Midbrain (tissue), 1 donor: ENCODE measurements at regions not wholly inside any gene's neighbourhood (a gene's known extent, or its start where the extent isn't known, plus 50 kb on each side); places are given as distances from the start of the nearest gene placed in this dataset.
"Not testable (repeated sequence)": the region's sequence is repeated elsewhere in the genome, so short reads cannot be mapped to it uniquely, and the experiment has no call there.

Experiments used
- DNase-seq: peaks from one replicate; lab custom pipeline; 2025; lab: John Stamatoyannopoulos, UW

DNA sequence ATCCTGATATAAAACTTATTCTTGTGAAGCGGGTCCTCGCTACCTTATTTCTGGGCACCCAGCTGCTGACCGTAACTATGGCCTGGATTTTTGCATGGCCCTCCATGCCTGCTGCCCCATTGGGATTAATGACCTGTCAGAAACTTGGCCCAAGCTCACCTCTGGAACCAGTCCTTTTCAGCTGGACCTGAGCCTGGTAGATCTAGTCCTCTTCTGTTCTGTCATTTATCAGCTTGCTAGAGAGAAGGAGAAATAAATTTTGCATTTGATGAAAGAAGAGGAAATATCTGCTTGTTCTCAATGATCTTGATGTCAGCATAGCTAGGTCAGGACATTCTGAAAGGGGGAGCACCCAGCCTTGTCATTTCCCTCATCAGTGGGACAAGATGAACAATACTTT is 387.8 kb upstream of the LARGE1 start:
- no peak for DNase-seq

DNA sequence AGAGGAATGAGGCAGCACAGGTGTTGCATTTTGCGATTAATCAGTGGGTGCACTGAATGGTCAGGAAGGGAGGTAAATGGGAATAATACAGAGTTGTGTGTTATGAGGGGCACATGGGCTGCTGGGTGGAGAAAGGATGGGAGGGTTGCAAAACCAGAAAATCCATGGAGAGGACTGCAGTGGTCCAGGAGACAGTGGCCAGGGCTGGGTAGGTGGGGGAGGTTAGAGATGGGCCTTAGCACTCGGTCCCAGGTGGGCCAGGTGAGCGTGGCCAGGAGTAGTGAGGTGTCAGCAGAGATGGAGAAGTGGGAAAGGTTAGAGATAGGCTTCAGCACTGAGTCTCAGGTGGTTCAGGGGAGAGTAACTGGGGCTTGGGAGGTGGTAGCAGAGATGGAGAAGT is 399.1 kb upstream of the LARGE1 start:
- DNase-seq = no peak

DNA sequence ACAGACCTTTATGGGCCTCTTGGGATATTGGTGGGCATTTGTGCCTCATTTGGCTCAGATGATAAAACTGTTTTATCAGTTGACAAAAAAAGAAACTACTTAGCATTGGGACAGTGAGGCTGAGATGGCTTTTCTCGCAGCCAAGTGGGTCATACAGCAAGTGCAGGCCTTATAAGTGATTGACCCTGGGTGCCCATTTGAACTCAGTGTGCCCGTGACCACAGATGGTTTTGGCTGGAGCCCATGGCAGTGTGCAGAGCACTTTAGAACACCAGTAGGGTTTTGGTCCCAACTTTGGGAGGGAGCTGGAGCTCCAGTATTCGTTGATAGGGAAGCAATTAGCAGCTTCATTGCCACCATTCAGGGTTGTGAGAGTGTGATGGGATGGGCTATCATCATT is 404.5 kb upstream of the LARGE1 start:
- DNase-seq = no peak

DNA sequence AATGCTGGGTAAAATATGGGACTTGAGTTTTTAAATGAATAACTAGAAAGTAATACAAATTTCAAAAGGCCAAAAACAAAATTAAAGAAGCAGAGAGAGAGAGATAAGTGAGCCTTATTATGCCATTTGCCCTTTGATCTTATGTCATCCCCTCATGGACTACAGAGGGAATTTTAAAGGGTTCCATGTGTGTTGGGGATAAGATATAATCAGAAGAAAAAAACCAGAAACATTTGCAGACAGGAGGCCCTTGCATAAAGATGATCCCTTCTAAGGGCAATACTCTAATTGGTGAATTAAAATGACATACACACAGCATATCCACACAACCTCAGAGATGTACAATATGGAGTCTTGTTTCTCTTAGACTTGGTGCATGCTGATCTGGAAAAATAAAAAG is 406.6 kb upstream of the LARGE1 start:
- DNase-seq = no peak

DNA sequence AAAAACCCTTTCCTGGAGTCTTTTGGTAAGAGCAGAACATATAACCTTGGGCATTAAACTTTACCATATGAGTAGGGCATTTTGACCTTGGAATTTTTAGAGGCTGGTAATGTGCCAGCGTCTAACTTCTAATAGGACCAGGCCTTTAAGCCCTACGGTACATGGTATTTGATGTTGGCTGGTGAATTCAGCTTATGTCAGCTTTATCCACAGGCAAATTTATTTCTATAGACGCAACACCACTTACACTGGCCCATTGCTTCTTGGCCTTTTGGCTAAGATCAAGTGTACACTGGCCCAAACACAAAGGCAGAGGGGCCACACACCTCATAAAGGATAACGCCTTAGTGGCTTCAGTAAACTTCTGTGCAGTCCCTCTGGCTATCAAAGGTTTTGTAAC is 410.2 kb upstream of the LARGE1 start:
- no peak for DNase-seq

DNA sequence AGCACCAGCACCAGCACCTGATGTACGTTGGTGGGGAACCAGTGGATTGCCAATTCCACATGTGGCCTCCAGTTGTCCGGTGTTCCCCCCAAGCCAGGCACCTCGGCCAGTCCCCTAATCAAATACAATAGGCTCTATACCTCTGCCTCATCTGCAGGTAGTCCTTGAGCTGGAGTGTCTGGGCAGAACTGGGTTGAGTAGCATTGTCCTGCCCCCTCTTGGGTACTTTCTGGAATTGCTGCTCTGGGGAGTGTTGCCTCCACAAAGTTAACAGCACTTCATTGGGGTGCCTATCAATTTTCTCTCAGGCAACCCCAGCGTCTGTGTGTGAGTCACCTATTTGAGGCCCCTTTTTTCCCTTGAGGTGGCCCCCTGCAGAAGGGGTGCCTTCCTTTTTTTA is 413.0 kb upstream of the LARGE1 start:
- no peak for DNase-seq

DNA sequence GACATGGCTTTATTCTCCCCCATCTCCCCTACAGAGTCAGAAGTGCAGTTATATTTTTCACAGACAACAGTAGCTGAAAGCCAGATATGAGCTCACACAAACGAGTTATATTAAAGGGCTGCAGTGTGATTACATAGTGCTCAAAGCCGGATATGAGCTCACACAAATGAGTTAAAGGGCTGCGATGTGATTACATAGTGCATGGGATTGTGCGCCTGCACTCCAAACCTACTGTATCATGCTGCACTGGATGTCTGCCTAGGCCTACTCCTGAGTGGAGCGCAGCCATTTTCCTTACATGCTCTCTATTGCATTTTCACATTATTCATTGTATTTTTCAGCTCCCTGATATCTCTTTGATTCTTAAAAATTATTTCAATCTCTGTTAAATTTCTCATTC is 414.6 kb upstream of the LARGE1 start:
- DNase-seq = no peak

DNA sequence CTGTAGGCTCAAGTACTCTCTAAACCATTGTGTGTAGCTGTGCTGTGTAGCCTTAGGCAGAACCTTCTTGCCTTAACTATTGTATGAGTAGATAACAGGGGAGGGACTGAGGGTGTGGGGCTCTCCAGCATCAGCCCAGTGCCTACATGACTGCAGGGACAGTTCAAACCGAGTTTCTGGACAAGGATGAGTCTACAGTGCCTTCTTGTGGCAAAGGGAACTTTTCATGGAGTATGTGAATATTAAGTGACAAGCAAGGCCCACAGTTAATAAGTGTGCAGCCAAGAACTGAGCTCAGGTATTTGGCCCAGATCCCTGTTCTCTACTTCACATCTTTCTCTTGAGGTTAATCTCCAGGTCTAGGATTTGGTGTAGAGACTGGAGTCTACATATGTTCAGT is 424.4 kb upstream of the LARGE1 start:
- DNase-seq = no peak

DNA sequence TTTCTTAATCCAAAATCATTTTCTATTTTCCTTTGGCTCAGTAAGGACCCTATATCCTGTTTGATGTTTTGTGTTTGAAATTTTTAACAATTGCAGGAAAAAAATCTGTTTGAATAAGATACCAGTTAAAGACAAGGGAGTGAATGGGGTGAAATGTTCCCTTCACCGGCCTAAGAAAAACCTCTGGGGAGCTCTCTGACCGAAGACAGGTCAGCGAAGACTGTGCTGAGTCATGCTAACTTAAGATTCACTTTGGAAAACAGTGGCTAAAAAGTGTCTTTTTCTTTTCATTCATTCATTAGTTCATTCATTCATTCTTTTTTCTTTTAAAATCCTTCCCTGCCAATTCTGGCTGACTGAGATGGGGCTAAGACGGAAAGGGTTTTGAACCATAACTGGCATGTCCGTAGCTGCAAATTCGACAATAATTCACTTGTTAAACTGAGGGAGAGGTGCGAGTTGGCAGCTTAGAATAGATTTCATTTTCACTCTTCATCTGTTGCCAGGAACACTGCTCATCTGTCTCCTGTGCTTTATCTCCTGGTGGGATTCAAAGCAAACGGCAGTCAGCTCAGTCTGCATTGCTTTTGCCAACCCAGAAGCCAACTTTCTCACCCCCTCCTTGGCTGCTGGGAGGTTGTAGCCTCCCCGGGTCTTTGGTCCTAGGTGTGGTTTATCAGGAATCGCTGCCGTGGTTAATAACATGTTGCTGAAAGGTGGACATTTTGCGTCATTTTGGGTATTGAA is 434.0 kb upstream of the LARGE1 start:
- DNase-seq = no peak

DNA sequence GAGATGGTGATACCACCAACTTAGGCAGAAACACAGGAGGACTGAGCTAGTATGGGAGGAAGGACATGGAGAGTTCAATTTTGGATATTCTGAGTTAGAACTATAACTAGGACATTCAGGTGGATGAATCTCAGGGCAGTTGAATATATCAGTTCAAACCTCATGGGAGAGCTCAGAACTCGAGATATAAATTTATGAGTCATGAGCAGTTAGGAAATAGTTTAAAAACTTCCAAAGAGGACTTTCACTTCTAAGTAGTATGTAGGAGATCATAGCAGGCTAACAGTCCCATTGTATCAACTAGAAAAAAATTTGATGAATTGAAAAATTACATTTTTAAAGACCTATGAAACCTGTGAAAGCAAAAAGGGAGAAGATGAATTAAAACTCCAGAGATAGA is 436.2 kb upstream of the LARGE1 start:
- DNase-seq = no peak

DNA sequence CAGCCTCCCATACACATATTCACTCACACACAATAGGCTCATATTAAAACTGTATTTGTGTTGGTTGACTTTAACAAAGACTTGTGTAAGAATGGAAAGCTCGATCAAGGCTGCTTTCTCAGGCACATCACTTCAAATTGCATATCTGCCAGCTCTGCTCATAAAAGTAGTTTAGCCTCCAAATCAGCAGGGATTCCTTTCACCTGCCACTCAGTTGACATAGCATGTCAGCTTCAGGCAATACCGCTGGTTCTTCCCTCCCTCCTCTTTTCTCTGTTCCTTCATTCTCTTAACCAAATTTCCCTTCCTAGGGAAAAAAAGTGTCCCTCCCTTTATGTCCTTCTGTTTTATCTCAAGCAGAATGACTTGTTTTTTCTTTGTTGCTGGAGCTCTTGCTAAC is 450.4 kb upstream of the LARGE1 start:
- no peak for DNase-seq

DNA sequence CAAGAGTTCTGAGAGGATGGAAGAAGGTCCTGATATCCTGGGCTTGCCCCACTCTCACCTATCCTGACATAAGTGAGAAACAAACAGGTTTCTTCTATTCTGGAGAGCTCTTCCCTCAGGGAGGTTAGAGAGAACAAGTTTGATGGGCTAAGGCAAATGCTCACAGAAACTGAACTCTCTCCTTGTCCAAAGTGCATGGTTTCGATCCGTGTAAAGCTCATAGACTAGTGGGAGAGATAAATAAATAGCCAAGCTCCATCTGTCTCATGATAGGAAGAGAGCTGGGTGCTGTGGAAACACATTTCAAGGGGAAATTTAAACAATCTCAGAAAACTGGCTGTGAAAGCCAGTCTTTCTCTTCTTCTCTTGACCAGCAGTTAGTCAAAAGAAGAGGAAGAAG is 459.5 kb upstream of the LARGE1 start:
- no peak for DNase-seq

DNA sequence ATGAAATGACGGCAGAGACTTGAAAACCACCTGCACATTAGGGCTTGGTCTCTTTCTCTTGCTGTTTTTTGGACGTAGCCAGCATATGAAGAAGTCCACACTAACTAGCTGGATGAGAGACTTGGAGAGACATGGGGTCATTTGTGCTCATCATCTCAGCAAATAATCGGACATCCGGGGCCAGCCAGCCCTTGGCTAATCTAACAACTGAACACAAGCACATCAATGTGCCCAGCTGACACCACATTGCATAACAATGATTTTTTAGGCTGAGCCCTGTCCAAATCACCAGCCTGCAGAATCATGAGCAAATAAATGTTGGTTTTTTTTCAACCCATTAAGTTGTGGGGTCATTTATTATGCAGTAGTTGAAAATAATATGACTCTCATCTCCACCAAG is 460.3 kb upstream of the LARGE1 start:
- DNase-seq = no peak

DNA sequence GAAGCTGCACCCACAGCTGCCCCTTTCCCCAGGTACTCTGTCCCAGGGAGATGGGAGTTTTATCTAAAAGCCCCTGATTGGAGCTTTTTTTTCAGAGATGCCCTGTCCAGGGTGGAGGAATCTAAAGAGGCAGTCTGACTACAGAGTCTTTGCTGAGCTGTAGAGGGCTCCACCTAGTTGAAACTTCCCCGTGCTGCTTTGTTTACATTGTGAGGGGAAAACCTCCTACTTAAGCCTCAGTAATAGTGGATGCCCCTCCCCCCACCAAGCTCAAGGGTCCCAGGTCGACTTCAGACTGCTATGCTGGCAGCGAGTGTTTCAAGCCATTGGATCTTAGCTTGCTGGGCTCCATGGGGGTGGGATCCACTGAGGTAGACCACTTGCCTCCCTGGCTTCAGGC is 470.1 kb upstream of the LARGE1 start:
- no peak for DNase-seq

DNA sequence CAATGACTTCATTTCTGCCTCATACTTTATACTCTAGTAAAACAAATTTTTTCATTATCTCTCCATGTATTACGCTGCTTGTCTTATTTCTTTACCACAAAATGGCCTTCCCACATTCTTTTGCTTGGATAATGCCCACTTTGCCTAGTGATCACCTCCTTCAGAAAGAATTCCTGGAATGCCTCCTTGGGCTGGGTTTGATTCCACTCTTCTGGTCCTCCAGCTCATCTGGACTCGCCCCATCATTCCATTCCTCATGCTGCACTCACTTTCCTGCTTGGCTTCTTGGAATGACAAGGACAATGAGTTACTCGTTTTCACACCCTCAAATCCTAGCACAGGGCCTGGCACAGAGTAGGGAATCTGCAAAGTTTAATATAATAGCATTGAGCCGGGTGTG is 475.1 kb upstream of the LARGE1 start:
- no peak for DNase-seq

DNA sequence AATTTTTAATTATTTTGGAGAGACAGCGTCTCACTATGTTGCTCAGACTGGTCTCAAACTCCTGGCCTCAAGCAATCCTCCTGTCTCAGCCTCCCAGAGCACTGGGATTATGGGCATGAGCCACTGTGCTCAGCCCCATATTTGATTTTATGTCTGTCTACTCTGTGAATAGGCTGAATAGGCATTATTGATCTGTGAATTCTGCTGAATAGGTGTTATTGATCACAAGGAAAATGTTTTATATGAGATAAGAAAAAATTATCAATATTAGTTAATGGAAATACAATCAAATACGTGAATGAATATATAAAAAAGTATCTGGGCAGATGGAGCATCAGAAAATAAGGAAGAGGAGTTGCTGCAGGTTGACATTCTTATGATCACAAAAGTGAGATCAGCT is 483.4 kb upstream of the LARGE1 start:
- DNase-seq = no peak

DNA sequence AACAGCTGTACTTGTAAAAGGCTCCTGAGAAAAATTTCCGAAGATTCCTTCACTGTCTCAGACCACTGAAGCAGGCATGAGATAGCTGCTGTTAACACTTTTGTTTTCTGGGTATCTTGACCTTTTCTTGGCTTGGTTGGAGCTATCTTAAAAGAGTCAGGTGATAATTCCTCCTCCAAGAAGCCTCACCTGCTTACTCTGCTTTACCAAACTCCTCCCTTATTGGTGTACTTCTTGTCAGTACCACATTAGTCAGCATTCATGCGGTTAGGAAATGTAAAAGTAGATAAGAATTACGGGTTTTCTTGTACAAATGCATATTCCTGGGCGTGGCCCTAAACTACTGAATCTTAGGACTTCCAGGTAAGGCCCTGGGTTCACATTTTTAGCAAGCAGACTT is 489.8 kb upstream of the LARGE1 start:
- no peak for DNase-seq

DNA sequence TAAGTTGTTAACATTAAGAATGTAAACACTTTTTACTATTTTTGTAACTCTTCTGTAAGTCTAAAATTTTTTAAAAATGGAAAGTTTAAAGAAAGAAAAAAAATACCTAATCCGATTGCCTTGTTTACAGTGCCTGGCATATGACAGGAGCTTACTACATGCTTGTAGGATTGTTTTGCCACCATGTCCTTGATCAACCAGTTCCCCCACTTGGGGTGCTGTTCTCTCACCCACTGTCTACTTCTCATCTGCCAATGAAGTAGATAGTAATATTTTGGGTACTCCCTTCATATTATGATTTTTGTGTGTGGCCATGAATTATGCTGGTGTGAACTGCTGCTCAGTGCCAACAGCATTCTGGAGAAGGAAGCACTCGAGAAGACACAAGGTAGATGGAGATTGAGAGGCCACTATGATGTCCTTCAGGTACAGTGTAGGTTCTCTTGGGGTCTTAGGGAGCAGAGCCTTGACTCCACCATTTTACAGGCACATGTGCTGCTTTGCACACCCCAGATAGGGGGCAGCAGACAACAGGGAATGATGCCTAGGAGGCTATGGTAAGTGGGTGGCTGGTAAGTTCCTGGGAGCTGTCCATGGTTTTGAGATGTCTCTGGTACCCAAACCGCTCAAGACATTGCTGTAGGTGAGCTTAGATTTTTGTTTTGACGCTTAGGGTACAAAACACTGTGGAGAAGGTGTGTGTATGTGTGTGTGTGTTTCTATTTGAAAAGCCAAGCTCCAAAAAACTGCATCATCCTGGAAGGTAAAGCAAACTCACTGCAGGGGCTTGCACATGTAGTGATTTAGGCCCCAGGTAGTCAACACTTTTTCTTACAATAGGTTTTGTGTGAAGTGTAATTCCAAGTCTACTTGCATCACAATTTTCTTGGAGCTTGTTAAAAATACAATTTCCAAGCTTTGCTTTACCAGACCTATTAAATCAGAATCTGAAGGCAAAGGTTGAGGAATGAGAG is 494.5 kb upstream of the LARGE1 start:
- DNase-seq = peak; percentile 4

DNA sequence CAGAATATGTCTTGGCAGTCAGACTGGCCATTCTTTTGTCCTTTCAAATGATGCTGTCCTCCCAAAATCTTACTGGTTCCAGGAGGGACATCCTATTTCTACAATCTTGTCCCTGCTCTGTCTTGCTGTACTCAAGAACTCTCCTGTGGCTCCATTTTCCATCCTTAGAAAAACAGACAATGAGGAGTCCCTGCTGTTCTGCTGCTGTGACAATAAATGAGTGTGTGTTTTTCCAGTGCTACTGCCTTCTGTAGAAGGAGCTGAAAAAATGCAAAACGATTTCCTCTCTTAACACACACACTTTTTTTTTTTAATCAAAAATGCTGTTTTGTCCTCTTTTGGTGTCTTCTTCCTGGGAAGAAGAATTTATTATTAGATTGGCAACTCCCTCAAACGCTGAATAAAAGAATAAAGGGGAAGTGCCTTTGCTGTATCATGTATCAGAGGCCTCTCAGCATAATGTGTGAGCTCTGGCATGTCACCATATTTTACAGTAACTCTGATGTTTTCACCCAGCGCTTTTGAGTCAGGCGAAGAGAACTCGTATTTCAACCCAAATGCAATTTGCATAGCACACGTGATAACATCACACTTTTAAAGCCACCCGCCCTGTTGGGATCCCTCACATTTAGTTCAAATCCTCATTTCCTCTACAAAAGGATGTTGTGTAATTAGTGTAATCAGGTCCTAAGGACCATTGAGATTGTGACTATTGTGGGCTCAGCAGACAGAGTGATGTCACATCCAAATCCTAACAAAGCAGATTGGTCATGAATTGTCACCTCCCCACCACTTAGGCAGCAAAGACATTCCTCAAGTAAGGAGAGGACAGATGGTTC is 496.0 kb upstream of the LARGE1 start:
- DNase-seq = no peak

DNA sequence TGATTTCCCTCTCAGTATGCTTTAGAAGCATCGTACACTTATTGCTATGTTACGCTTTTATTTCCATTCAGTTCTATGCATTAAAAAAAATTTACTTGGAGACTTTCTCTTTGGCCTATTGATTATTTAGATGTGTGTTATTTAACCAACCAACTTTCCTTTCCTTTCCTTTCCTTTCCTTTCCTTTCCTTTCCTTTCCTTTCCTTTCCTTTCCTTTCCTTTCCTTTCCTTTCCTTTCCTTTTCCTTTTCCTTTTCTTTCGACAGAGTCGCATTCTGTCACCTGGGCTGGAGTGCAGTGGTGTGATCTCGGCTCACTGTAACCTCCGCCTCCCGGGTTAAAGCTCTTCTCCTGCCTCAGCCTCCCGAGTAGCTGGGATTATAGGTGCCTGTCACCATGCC is 502.7 kb upstream of the LARGE1 start:
- DNase-seq = not testable (repeated sequence)

DNA sequence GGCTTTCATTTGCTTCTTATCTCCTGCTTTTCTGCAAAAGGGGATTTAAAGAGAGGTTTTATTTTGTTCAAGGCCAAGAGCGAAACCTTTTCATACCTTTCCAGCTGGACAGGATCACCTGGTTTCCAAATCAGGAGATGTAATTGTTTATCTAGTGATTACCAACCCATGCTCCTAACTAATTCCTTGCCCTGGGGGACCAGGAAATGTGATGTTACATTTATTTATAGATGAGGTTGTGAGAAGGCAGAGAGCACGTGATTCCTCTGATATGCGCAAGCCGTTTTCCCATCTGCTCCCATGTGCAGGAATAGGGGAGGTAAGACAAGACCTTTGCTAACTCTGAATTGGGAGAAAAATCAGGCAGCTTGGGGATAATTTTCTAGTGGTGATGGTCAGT is 507.2 kb upstream of the LARGE1 start:
- no peak for DNase-seq

DNA sequence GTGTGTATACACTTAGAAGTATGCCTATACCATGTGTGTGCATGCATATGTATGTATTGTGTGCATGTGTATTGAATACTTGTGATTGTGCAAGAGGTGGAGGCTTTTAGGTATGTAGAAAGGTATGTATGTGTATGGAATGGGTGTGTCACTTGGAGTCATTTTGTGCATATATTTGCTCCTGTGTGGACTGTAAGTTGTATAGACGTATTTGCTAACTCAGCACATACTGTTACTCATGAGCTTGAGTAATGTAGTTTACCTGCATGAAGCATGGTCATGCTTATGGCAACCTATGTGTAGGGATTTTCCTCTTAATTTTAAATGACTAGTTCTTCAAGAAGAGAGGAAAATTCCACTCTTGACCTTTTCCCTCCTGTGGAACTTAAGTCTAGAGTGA is 507.6 kb upstream of the LARGE1 start:
- no peak for DNase-seq

DNA sequence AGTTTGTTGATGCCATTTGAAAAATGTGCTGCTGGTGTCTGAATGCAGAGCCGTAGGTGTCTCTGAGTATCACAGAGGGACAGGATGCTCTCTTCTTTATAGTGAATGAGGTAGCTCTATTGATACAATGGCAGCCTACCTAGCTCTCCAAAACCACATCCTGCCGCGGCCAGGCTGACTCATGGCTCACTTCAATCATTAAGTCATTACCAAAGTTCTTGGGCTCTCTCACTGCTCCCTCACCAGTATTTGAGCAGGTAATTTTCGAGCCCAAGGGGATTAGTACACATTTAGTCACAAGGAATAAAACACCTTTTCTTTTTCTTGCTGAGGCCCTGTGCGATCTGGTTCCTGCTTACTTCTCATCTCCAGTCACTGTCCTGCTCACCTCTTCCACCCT is 509.0 kb upstream of the LARGE1 start:
- DNase-seq = no peak
